Fibroblast of lung (primary cell): ENCODE measurements at regions not wholly inside any gene's neighbourhood (a gene's known extent, or its start where the extent isn't known, plus 50 kb on each side); places are given as distances from the start of the nearest gene placed in this dataset.

Experiments
- DNase-seq, 2 donors: peaks; one replicate each; pipeline versions ENCODE4 v3.0.0 to v3.0.0-alpha.2; 2010; ENCODE audit warnings: low read depth in 2 of 2
- H2AFZ ChIP-seq: 2 replicates; pipeline ENCODE4 v1.5.1; 2012; ENCODE audit warnings: low read length, control low read depth, inconsistent platforms
- H3K27ac ChIP-seq: 2 replicates; pipeline ENCODE4 v1.5.1; 2011; ENCODE audit warnings: low read length, control low read depth; ENCODE audit not compliant: insufficient read depth
- H3K27me3 ChIP-seq: 2 replicates; pipeline ENCODE4 v1.5.1; 2011; ENCODE audit warnings: mild to moderate bottlenecking, low read length; ENCODE audit not compliant: control insufficient read depth, insufficient read depth
- H3K36me3 ChIP-seq: 2 replicates; pipeline ENCODE4 v1.5.1; 2011; ENCODE audit warnings: low read length; ENCODE audit not compliant: control insufficient read depth, insufficient read depth
- H3K4me1 ChIP-seq: 2 replicates; pipeline ENCODE4 v1.5.1; 2011; ENCODE audit warnings: low read length; ENCODE audit not compliant: control insufficient read depth, insufficient read depth; ENCODE audit errors: extremely low read depth
- H3K4me2 ChIP-seq: 2 replicates; pipeline ENCODE4 v1.5.1; 2011; ENCODE audit warnings: low read length, control low read depth; ENCODE audit not compliant: insufficient read depth; ENCODE audit errors: extremely low read depth
- H3K4me3 ChIP-seq, 4 experiments: fragments of 200-600 bp in 1 of 4; sonication (generic) in 1 of 4; replicated peaks in 1 of 4; 2 replicates each; pipeline ENCODE4 v1.5.1; 2011 to 2016; ENCODE audit warnings: low read length in 4 of 4, low read depth in 3 of 4, mild to moderate bottlenecking in 3 of 4, control low read depth in 2 of 4, inconsistent platforms in 1 of 4, mixed read lengths in 1 of 4; ENCODE audit not compliant: insufficient read depth in 1 of 4; ENCODE audit errors: control extremely low read depth in 1 of 4
- H3K79me2 ChIP-seq: 2 replicates; pipeline ENCODE4 v1.5.1; 2012; ENCODE audit warnings: mild to moderate bottlenecking, low read length, inconsistent platforms; ENCODE audit not compliant: control insufficient read depth, insufficient read depth
- H3K9ac ChIP-seq: 2 replicates; pipeline ENCODE4 v1.5.1; 2011; ENCODE audit warnings: mild to moderate bottlenecking, low read length, control low read depth; ENCODE audit not compliant: insufficient read depth
- H3K9me3 ChIP-seq: 2 replicates; pipeline ENCODE4 v1.5.1; 2012; ENCODE audit warnings: low read depth, low read length; ENCODE audit not compliant: control insufficient read depth, insufficient read depth
- H4K20me1 ChIP-seq: 2 replicates; pipeline ENCODE4 v1.5.1; 2011; ENCODE audit warnings: low read length; ENCODE audit not compliant: control insufficient read depth, insufficient read depth; ENCODE audit errors: extremely low read depth
- CTCF ChIP-seq, 2 donors: IDR thresholded peaks in 1 of 2; conservative IDR thresholded peaks in 1 of 2; 1 replicate in 1 of 2; 2 replicates in 1 of 2; pipeline ENCODE4 v1.5.1; 2011 to 2012; ENCODE audit warnings: low read length in 2 of 2, control low read depth in 1 of 2, inconsistent platforms in 1 of 2, low read depth in 1 of 2, mild to moderate bottlenecking in 1 of 2
- EZH2 ChIP-seq: IDR thresholded peaks from 2 replicates; pipeline ENCODE4 v1.5.1; 2012; ENCODE audit warnings: low read length, control low read depth, mild to moderate bottlenecking; ENCODE audit errors: missing control alignments

GRCh38 chr7:12890586-12890985 lies 203.2 kb downstream of the ARL4A start:
- no peak for DNase-seq
- Histone ChIP-seq H3K9me3 (no peaks in the 10 kb centered on the region), H3K9ac (no peak overlapping the region), H4K20me1 (no peaks in the 10 kb centered on the region), H3K4me3 (no peak overlapping the region), H3K4me1 (no peaks in the 10 kb centered on the region), H3K4me2 (no peak overlapping the region), H3K79me2 (no peaks in the 10 kb centered on the region), H3K27ac (no peak overlapping the region), H3K27me3 (no peaks in the 10 kb centered on the region), H2AFZ (no peak overlapping the region), H3K36me3 (no peaks in the 10 kb centered on the region)
- no peak for TF ChIP-seq EZH2
- TF ChIP-seq CTCF (conservative IDR thresholded peaks at IDR 0.05 in 1 of 2, IDR thresholded peaks at IDR 0.05 in 1 of 2; ENCODE audit: low read depth in 1 of 2, low read length in 2 of 2), result no peak

GRCh38 chr7:12893292-12893691 lies 205.9 kb downstream of the ARL4A start:
- peak in 1 of 2 donors; percentile 27 for DNase-seq
- Histone ChIP-seq H3K4me1 (no peaks in the 10 kb centered on the region), H3K4me2 (no peak overlapping the region), H4K20me1 (no peaks in the 10 kb centered on the region), H3K27ac (no peak overlapping the region), H3K4me3 (no peak overlapping the region), H3K9ac (no peak overlapping the region), H3K27me3 (no peaks in the 10 kb centered on the region), H3K9me3 (no peaks in the 10 kb centered on the region), H2AFZ (no peak overlapping the region), H3K79me2 (no peaks in the 10 kb centered on the region), H3K36me3 (no peaks in the 10 kb centered on the region)
- no peak for TF ChIP-seq EZH2
- TF ChIP-seq CTCF (conservative IDR thresholded peaks at IDR 0.05 in 1 of 2, IDR thresholded peaks at IDR 0.05 in 1 of 2; ENCODE audit: low read depth in 1 of 2, low read length in 2 of 2), result no peak

- no peak overlapping the region for H2AFZ ChIP-seq
- no peak overlapping the region for H3K9ac ChIP-seq
- H3K79me2 ChIP-seq, result no peaks in the 10 kb centered on the region
- no peaks in the 10 kb centered on the region for H3K27me3 ChIP-seq
- H3K36me3 ChIP-seq, result no peaks in the 10 kb centered on the region
- H3K4me1 ChIP-seq, result no peaks in the 10 kb centered on the region
- H3K4me3 ChIP-seq, result no peak overlapping the region
- TF ChIP-seq CTCF (conservative IDR thresholded peaks at IDR 0.05 in 1 of 2, IDR thresholded peaks at IDR 0.05 in 1 of 2; ENCODE audit: low read depth in 1 of 2, low read length in 2 of 2), result no peak
- TF ChIP-seq EZH2, result no peak
- no peak for DNase-seq
- no peaks in the 10 kb centered on the region for H4K20me1 ChIP-seq
- no peak overlapping the region for H3K4me2 ChIP-seq
- no peaks in the 10 kb centered on the region for H3K9me3 ChIP-seq
- no peak overlapping the region for H3K27ac ChIP-seq
Measured at GRCh38 chr7:12895296-12895695, 207.9 kb downstream of the ARL4A start.
